ENCODE measurements at regions not wholly inside any gene's neighbourhood (a gene's known extent, or its start where the extent isn't known, plus 50 kb on each side); places are given as distances from the start of the nearest gene placed in this dataset.

DNA sequence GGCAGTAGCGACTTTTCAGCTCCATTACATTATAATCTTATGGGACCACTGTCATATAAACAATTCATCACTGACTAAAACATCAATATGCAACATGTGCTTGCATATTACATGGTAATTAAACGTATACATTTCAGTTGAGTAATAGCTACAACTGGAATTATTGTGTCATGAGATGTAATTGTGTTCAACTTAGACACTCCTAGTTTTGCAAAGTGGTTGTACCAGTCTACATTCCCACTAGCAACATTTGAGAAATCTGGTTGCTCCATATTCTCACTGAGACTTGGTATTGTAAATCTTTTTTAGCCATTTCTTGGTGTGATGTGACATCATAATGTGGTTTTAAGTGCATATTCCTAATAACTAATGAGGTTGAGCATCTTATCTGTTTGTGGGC, 90.0 kb downstream of the CAPZA3 start:
- no peak overlapping the region for H3K27ac ChIP-seq (ENCODE audit: low read length)
- no peaks in the 10 kb centered on the region for H4K20me1 ChIP-seq (ENCODE audit: insufficient read depth)
- no peak overlapping the region for H2AFZ ChIP-seq (ENCODE audit: low read depth, low read length)
- H3K9ac ChIP-seq (ENCODE audit: low read length): no peak overlapping the region
- TF ChIP-seq POLR2AphosphoS5 (IDR thresholded peaks at IDR 0.05) (no peak), EZH2 (IDR thresholded peaks at IDR 0.05; ENCODE audit: borderline replicate concordance, insufficient read depth, low read length, poor library complexity, severe bottlenecking) (no peak), MXI1 (conservative IDR thresholded peaks at IDR 0.05; ENCODE audit: poor library complexity, severe bottlenecking) (no peak), EP300 (conservative IDR thresholded peaks at IDR 0.05; ENCODE audit: poor library complexity, severe bottlenecking) (no peak), RAD21 (conservative IDR thresholded peaks at IDR 0.05) (no peak), CTCF (IDR thresholded peaks at IDR 0.05; ENCODE audit: poor library complexity, severe bottlenecking) (no peak), SMC3 (conservative IDR thresholded peaks at IDR 0.05; ENCODE audit: poor library complexity) (no peak), TAF1 (IDR thresholded peaks at IDR 0.05; ENCODE audit: low read depth) (no peak)
- TF ChIP-seq, protein P1, sequence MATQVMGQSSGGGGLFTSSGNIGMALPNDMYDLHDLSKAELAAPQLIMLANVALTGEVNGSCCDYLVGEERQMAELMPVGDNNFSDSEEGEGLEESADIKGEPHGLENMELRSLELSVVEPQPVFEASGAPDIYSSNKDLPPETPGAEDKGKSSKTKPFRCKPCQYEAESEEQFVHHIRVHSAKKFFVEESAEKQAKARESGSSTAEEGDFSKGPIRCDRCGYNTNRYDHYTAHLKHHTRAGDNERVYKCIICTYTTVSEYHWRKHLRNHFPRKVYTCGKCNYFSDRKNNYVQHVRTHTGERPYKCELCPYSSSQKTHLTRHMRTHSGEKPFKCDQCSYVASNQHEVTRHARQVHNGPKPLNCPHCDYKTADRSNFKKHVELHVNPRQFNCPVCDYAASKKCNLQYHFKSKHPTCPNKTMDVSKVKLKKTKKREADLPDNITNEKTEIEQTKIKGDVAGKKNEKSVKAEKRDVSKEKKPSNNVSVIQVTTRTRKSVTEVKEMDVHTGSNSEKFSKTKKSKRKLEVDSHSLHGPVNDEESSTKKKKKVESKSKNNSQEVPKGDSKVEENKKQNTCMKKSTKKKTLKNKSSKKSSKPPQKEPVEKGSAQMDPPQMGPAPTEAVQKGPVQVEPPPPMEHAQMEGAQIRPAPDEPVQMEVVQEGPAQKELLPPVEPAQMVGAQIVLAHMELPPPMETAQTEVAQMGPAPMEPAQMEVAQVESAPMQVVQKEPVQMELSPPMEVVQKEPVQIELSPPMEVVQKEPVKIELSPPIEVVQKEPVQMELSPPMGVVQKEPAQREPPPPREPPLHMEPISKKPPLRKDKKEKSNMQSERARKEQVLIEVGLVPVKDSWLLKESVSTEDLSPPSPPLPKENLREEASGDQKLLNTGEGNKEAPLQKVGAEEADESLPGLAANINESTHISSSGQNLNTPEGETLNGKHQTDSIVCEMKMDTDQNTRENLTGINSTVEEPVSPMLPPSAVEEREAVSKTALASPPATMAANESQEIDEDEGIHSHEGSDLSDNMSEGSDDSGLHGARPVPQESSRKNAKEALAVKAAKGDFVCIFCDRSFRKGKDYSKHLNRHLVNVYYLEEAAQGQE (IDR thresholded peaks at IDR 0.05; ENCODE audit: borderline replicate concordance): no peak
- no peaks in the 10 kb centered on the region for H3K9me2 ChIP-seq (ENCODE audit: insufficient read depth, low read length)
- no peaks in the 10 kb centered on the region for H3K36me3 ChIP-seq (ENCODE audit: insufficient read depth, low read length)
- H3K79me2 ChIP-seq (replicated peaks; ENCODE audit: insufficient read depth, low read length): no peaks in the 10 kb centered on the region
- H3F3A ChIP-seq (ENCODE audit: insufficient read depth, low read length, poor library complexity, severe bottlenecking): no peaks in the 10 kb centered on the region
- no peaks in the 10 kb centered on the region for H3K27me3 ChIP-seq (ENCODE audit: insufficient read depth, low read depth, low read length)
- no peak overlapping the region for H3K4me3 ChIP-seq (ENCODE audit: low read length)
- no peak overlapping the region for H3K4me2 ChIP-seq (ENCODE audit: low read length)
- no peaks in the 10 kb centered on the region for H3K9me3 ChIP-seq (ENCODE audit: low read length)

- TF ChIP-seq, protein P1 (IDR thresholded peaks at IDR 0.05; ENCODE audit: borderline replicate concordance): no peak
- TF ChIP-seq MXI1 (conservative IDR thresholded peaks at IDR 0.05; ENCODE audit: poor library complexity, severe bottlenecking) (no peak), EZH2 (IDR thresholded peaks at IDR 0.05; ENCODE audit: borderline replicate concordance, insufficient read depth, low read length, poor library complexity, severe bottlenecking) (no peak), SMC3 (conservative IDR thresholded peaks at IDR 0.05; ENCODE audit: poor library complexity) (no peak)
- Histone ChIP-seq H3K36me3 (ENCODE audit: insufficient read depth, low read length) (no peaks in the 10 kb centered on the region), H3K27ac (ENCODE audit: low read length) (no peak overlapping the region), H3F3A (ENCODE audit: insufficient read depth, low read length, poor library complexity, severe bottlenecking) (no peaks in the 10 kb centered on the region), H4K20me1 (ENCODE audit: insufficient read depth) (no peaks in the 10 kb centered on the region), H3K9me3 (ENCODE audit: low read length) (no peaks in the 10 kb centered on the region), H3K4me3 (ENCODE audit: low read length) (no peak overlapping the region), H3K27me3 (ENCODE audit: insufficient read depth, low read depth, low read length) (no peaks in the 10 kb centered on the region), H3K9me2 (ENCODE audit: insufficient read depth, low read length) (no peaks in the 10 kb centered on the region), H2AFZ (ENCODE audit: low read depth, low read length) (no peak overlapping the region), H3K9ac (ENCODE audit: low read length) (no peak overlapping the region), H3K4me2 (ENCODE audit: low read length) (no peak overlapping the region), H3K79me2 (replicated peaks; ENCODE audit: insufficient read depth, low read length) (no peaks in the 10 kb centered on the region)
Measured at GRCh38 chr12:18828483-18828882, 90.6 kb downstream of the CAPZA3 start.
